Dedifferentiated amniotic fluid mesenchymal stem cell (primary cell): ENCODE measurements at regions not wholly inside any gene's neighbourhood (a gene's known extent, or its start where the extent isn't known, plus 50 kb on each side); places are given as distances from the start of the nearest gene placed in this dataset.
"Not testable (repeated sequence)": the region's sequence is repeated elsewhere in the genome, so short reads cannot be mapped to it uniquely, and the experiment has no call there.

Experiments
- DNase-seq: peaks from one replicate; pipeline ENCODE4 v3.0.0-alpha.2; 2016; ENCODE audit errors: extremely low spot score

- no peak for DNase-seq
Measured at GRCh38 chr12:40431169-40431568, 206.4 kb downstream of the LRRK2 start.

GRCh38 chr12:40435251-40435650, 210.5 kb downstream of the LRRK2 start:
- DNase-seq, result no peak

- DNase-seq, result no peak
Measured at GRCh38 chr12:40435951-40436350, 211.2 kb downstream of the LRRK2 start.

GRCh38 chr12:40436564-40436963, 211.8 kb downstream of the LRRK2 start:
- no peak for DNase-seq

GRCh38 chr12:40439771-40440492, 215.1 kb downstream of the LRRK2 start:
- DNase-seq, result no peak

GRCh38 chr12:40444174-40444573, 219.4 kb downstream of the LRRK2 start:
- no peak for DNase-seq

- no peak for DNase-seq
Measured at GRCh38 chr12:40446385-40446784, 221.6 kb downstream of the LRRK2 start.

- DNase-seq, result not testable (repeated sequence)
Measured at GRCh38 chr12:40448523-40448922, 223.7 kb downstream of the LRRK2 start.

- no peak for DNase-seq
Measured at GRCh38 chr12:40451661-40452060, 226.9 kb downstream of the LRRK2 start.

- no peak for DNase-seq
Measured at GRCh38 chr12:40464121-40464520, 228.1 kb upstream of the CNTN1 start.

- DNase-seq, result no peak
Measured at GRCh38 chr12:40469736-40470135, 222.5 kb upstream of the CNTN1 start.

GRCh38 chr12:40473962-40474361, 218.3 kb upstream of the CNTN1 start:
- DNase-seq, result no peak

- no peak for DNase-seq
Measured at GRCh38 chr12:40474630-40475029, 217.6 kb upstream of the CNTN1 start.

- no peak for DNase-seq
Measured at GRCh38 chr12:40499856-40500255, 192.4 kb upstream of the CNTN1 start.

- no peak for DNase-seq
Measured at GRCh38 chr12:40502322-40502721, 189.9 kb upstream of the CNTN1 start.

- DNase-seq, result no peak
Measured at GRCh38 chr12:40505327-40505726, 186.9 kb upstream of the CNTN1 start.

GRCh38 chr12:40508421-40508820, 183.8 kb upstream of the CNTN1 start:
- DNase-seq, result no peak

- DNase-seq, result no peak
Measured at GRCh38 chr12:40511341-40511740, 180.9 kb upstream of the CNTN1 start.

- DNase-seq, result no peak
Measured at GRCh38 chr12:40515041-40515816, 177.0 kb upstream of the CNTN1 start.

GRCh38 chr12:40522837-40523236, 169.4 kb upstream of the CNTN1 start:
- no peak for DNase-seq

- no peak for DNase-seq
Measured at GRCh38 chr12:40525054-40525453, 167.2 kb upstream of the CNTN1 start.

- DNase-seq, result no peak
Measured at GRCh38 chr12:40534828-40535227, 157.4 kb upstream of the CNTN1 start.

GRCh38 chr12:40551466-40551865, 140.8 kb upstream of the CNTN1 start:
- no peak for DNase-seq
